ENCODE measurements at regions not wholly inside any gene's neighbourhood (a gene's known extent, or its start where the extent isn't known, plus 50 kb on each side); places are given as distances from the start of the nearest gene placed in this dataset.

GRCh38 chr9:87086221-87086818 is 139.0 kb upstream of the GAS1 start:
- no peak for DNase-seq

- DNase-seq = no peak
These were observed 139.9 kb upstream of the GAS1 start for GRCh38 chr9:87087197-87087596.

GRCh38 chr9:87088192-87088591 is 140.9 kb upstream of the GAS1 start:
- no peak for DNase-seq

- DNase-seq = no peak
These were observed 141.5 kb upstream of the GAS1 start for GRCh38 chr9:87088621-87089365.

- DNase-seq = no peak
These were observed 142.2 kb upstream of the GAS1 start for GRCh38 chr9:87089506-87089905.

- no peak for DNase-seq
These were observed 142.6 kb upstream of the GAS1 start for GRCh38 chr9:87089929-87090328.

GRCh38 chr9:87093777-87094176 is 146.5 kb upstream of the GAS1 start:
- DNase-seq = no peak

GRCh38 chr9:87095951-87096350 is 148.6 kb upstream of the GAS1 start:
- no peak for DNase-seq

- DNase-seq = no peak
These were observed 149.2 kb upstream of the GAS1 start for GRCh38 chr9:87096506-87096905.

GRCh38 chr9:87097238-87097637 is 149.9 kb upstream of the GAS1 start:
- DNase-seq = no peak

- no peak for DNase-seq
These were observed 152.1 kb upstream of the GAS1 start for GRCh38 chr9:87099407-87099806.

GRCh38 chr9:87100001-87100400 is 152.7 kb upstream of the GAS1 start:
- DNase-seq = no peak

- no peak for DNase-seq
These were observed 154.8 kb upstream of the GAS1 start for GRCh38 chr9:87102126-87102525.

GRCh38 chr9:87107072-87107471 is 159.8 kb upstream of the GAS1 start:
- no peak for DNase-seq

- DNase-seq = no peak
These were observed 161.4 kb upstream of the GAS1 start for GRCh38 chr9:87108661-87109060.

- DNase-seq = no peak
These were observed 161.9 kb upstream of the GAS1 start for GRCh38 chr9:87109231-87109631.

- DNase-seq = no peak
These were observed 162.5 kb upstream of the GAS1 start for GRCh38 chr9:87109851-87110250.

- DNase-seq = no peak
These were observed 163.7 kb upstream of the GAS1 start for GRCh38 chr9:87111010-87111409.

- no peak for DNase-seq
These were observed 165.3 kb upstream of the GAS1 start for GRCh38 chr9:87112656-87113055.

GRCh38 chr9:87113874-87114273 is 166.6 kb upstream of the GAS1 start:
- DNase-seq = no peak

GRCh38 chr9:87115785-87116184 is 168.5 kb upstream of the GAS1 start:
- no peak for DNase-seq

GRCh38 chr9:87116492-87116891 is 169.2 kb upstream of the GAS1 start:
- no peak for DNase-seq

GRCh38 chr9:87118594-87118993 is 171.3 kb upstream of the GAS1 start:
- no peak for DNase-seq

- no peak for DNase-seq
These were observed 172.1 kb upstream of the GAS1 start for GRCh38 chr9:87119328-87119881.

- DNase-seq = no peak
These were observed 173.3 kb upstream of the GAS1 start for GRCh38 chr9:87120610-87121009.
